ENCODE measurements at regions not wholly inside any gene's neighbourhood (a gene's known extent, or its start where the extent isn't known, plus 50 kb on each side); places are given as distances from the start of the nearest gene placed in this dataset.

- no peak for TF ChIP-seq JUN (IDR thresholded peaks at IDR 0.05; ENCODE audit: borderline replicate concordance, insufficient read depth, insufficient read length, low read depth)
- Histone ChIP-seq H2AFZ (ENCODE audit: low read depth, low read length) (no peak overlapping the region), H3K4me2 (ENCODE audit: insufficient read depth, low read length) (no peak overlapping the region), H3K9me3 (replicated peaks; ENCODE audit: control insufficient read depth, insufficient read depth, low read length) (no peaks in the 10 kb centered on the region), H3K27ac (ENCODE audit: insufficient read depth, low read depth, low read length) (no peak overlapping the region), H3K36me3 (ENCODE audit: control insufficient read depth in 2 of 2, extremely low read depth in 1 of 2, insufficient read depth in 2 of 2, low read length in 2 of 2) (no peaks in the 10 kb centered on the region), H3K4me1 (ENCODE audit: control insufficient read depth, extremely low read depth, insufficient read depth, low read length) (no peaks in the 10 kb centered on the region), H3K9me1 (replicated peaks; ENCODE audit: control insufficient read depth, extremely low read depth, insufficient read depth, low read length) (no peaks in the 10 kb centered on the region), H3K27me3 (ENCODE audit: control insufficient read depth in 2 of 2, insufficient read depth in 2 of 2, low read length in 2 of 2) (no peaks in the 10 kb centered on the region), H3K9ac (replicated peaks; ENCODE audit: extremely low read depth, insufficient read depth, low read length) (no peak overlapping the region), H3K79me2 (ENCODE audit: control insufficient read depth, insufficient read depth, low read length) (no peaks in the 10 kb centered on the region), H4K20me1 (replicated peaks; ENCODE audit: control insufficient read depth, extremely low read depth, insufficient read depth, low read length) (no peaks in the 10 kb centered on the region), H3K4me3 (replicated peaks in 1 of 3; ENCODE audit: insufficient read depth in 1 of 3, low read depth in 1 of 3, low read length in 3 of 3) (no peak overlapping the region)
- BruUV-seq (replicated peaks), result no TSS peak
- ChIA-PET CTCF (interaction anchor here (1.0 kb wide), 1 partner anchor 579 kb away, joined by 4 read pairs; no protein-coding TSS in a partner anchor), POLR2A (no interaction called here)
- dilution Hi-C loops (cut with MboI; ENCODE audit: extremely low pct_ligation_motif_present, low sequenced_read_pairs), result no loop called here
- FAIRE-seq, result no peak
- no peak for DNase-seq (ENCODE audit: low read depth, low spot score)
- intact Hi-C loops (cut with micrococcal nuclease), result loop anchor here (5.0 kb wide), 1 partner anchor 581 kb away; no protein-coding TSS in a partner anchor
Measured at GRCh38 chr2:155203178-155203577, 504.7 kb downstream of the KCNJ3 start.

GRCh38 chr2:155200753-155201152 is 502.3 kb downstream of the KCNJ3 start:
- DNase-seq (ENCODE audit: low read depth, low spot score), result no peak
- H4K20me1 ChIP-seq (replicated peaks; ENCODE audit: control insufficient read depth, extremely low read depth, insufficient read depth, low read length), result no peaks in the 10 kb centered on the region
- no peak for TF ChIP-seq CTCF (IDR thresholded peaks at IDR 0.05; ENCODE audit: extremely low read depth in 1 of 2, insufficient read depth in 1 of 2, low read depth in 1 of 2, low read length in 2 of 2)
- no peak for TF ChIP-seq GATA2 (IDR thresholded peaks at IDR 0.05; ENCODE audit: insufficient read depth, insufficient read length, low read depth, low read length)
- H3K4me1 ChIP-seq (ENCODE audit: control insufficient read depth, extremely low read depth, insufficient read depth, low read length), result no peaks in the 10 kb centered on the region
- H3K9ac ChIP-seq (replicated peaks; ENCODE audit: extremely low read depth, insufficient read depth, low read length), result no peak overlapping the region
- no peaks in the 10 kb centered on the region for H3K27me3 ChIP-seq (ENCODE audit: control insufficient read depth in 2 of 2, insufficient read depth in 2 of 2, low read length in 2 of 2)
- no peak overlapping the region for H3K4me3 ChIP-seq (replicated peaks in 1 of 3; ENCODE audit: insufficient read depth in 1 of 3, low read depth in 1 of 3, low read length in 3 of 3)
- FAIRE-seq, result no peak
- no peak overlapping the region for H2AFZ ChIP-seq (ENCODE audit: low read depth, low read length)
- CTCF ChIA-PET, result no interaction called here
- BruUV-seq (replicated peaks), result no TSS peak
- no peaks in the 10 kb centered on the region for H3K9me3 ChIP-seq (replicated peaks; ENCODE audit: control insufficient read depth, insufficient read depth, low read length)
- POLR2A ChIA-PET, result no interaction called here
- dilution Hi-C loops (cut with MboI; ENCODE audit: extremely low pct_ligation_motif_present, low sequenced_read_pairs), result no loop called here
- H3K4me2 ChIP-seq (ENCODE audit: insufficient read depth, low read length), result no peak overlapping the region
- H3K27ac ChIP-seq (ENCODE audit: insufficient read depth, low read depth, low read length), result no peak overlapping the region
- H3K79me2 ChIP-seq (ENCODE audit: control insufficient read depth, insufficient read depth, low read length), result no peaks in the 10 kb centered on the region
- no peaks in the 10 kb centered on the region for H3K36me3 ChIP-seq (ENCODE audit: control insufficient read depth in 2 of 2, extremely low read depth in 1 of 2, insufficient read depth in 2 of 2, low read length in 2 of 2)
- intact Hi-C loops (cut with micrococcal nuclease), result loop anchor here (5.0 kb wide), 1 partner anchor 578 kb away; no protein-coding TSS in a partner anchor
- no peaks in the 10 kb centered on the region for H3K9me1 ChIP-seq (replicated peaks; ENCODE audit: control insufficient read depth, extremely low read depth, insufficient read depth, low read length)
